IMR-90 (cell line): ENCODE measurements at regions not wholly inside any gene's neighbourhood (a gene's known extent, or its start where the extent isn't known, plus 50 kb on each side); places are given as distances from the start of the nearest gene placed in this dataset.

Experiments used
- ATAC-seq: fragments of 200-7000 bp; cut with Tn5 transposase; 2 replicates; pipeline ENCODE4 v1.9.1; 2020; ENCODE audit warnings: low read depth, mild to moderate bottlenecking, moderate library complexity
- BruUV-seq: library from RNA; stranded (reverse); fragments of 400-500 nt; replicated peaks from 2 replicates; lab custom pipeline; 2021; lab: Mats Ljungman, UMichigan
- CTCF ChIA-PET: fragments of 300-600 bp; formaldehyde crosslinking; extraction: SDS; loops from one replicate; lab custom pipeline; 2021; ENCODE audit warnings: antibody characterized with exemption; lab: Yijun Ruan, JAX
- POLR2A ChIA-PET: fragments of 300-600 bp; sonication (Branson Sonifier 250); formaldehyde crosslinking; loops from one replicate; lab custom pipeline; 2022; ENCODE audit warnings: antibody characterized with exemption; ENCODE audit not compliant: unreplicated experiment; lab: Charles Lee
- DNase-seq: peaks from one replicate; pipeline ENCODE4 v3.0.0; 2013
- H2AFZ ChIP-seq: replicated peaks from 2 replicates; pipeline ENCODE3; 2013; ENCODE audit warnings: low read length, mild to moderate bottlenecking; ENCODE audit not compliant: poor library complexity
- H2AK5ac ChIP-seq: 2 replicates; pipeline ENCODE4 v1.6.1; 2013; ENCODE audit warnings: low read depth, low read length, inconsistent platforms
- H2AK9ac ChIP-seq: replicated peaks from 2 replicates; pipeline ENCODE3; 2013; ENCODE audit warnings: mild to moderate bottlenecking, low read depth, low read length, moderate library complexity; ENCODE audit not compliant: poor library complexity
- H2BK120ac ChIP-seq: 2 replicates; pipeline ENCODE4 v1.6.1; 2013; ENCODE audit warnings: low read depth, low read length, inconsistent platforms
- H2BK15ac ChIP-seq: 3 replicates; pipeline ENCODE4 v1.6.1; 2013; ENCODE audit warnings: low read depth, low read length, inconsistent platforms
- H2BK20ac ChIP-seq: 2 replicates; pipeline ENCODE4 v1.6.1; 2013; ENCODE audit warnings: low read depth, mild to moderate bottlenecking, inconsistent platforms, low read length, moderate library complexity
- H2BK5ac ChIP-seq: 2 replicates; pipeline ENCODE4 v1.6.1; 2013; ENCODE audit warnings: mild to moderate bottlenecking, low read depth, low read length, inconsistent platforms; ENCODE audit not compliant: poor library complexity, severe bottlenecking
- H3K14ac ChIP-seq: replicated peaks from 2 replicates; pipeline ENCODE4 v1.6.1; 2013; ENCODE audit warnings: low read depth, low read length, inconsistent platforms
- H3K18ac ChIP-seq: 2 replicates; pipeline ENCODE4 v1.6.1; 2013; ENCODE audit warnings: low read depth, low read length, control low read depth
- H3K23ac ChIP-seq: 2 replicates; pipeline ENCODE4 v1.6.1; 2013; ENCODE audit warnings: low read depth, low read length, inconsistent platforms
- H3K27ac ChIP-seq: 2 replicates; pipeline ENCODE4 v1.5.1; 2013; ENCODE audit warnings: mild to moderate bottlenecking, control low read depth, low read length; ENCODE audit not compliant: insufficient read depth
- H3K27me3 ChIP-seq: 2 replicates; pipeline ENCODE4 v1.6.1; 2013; ENCODE audit warnings: low read length; ENCODE audit not compliant: control insufficient read depth, insufficient read depth
- H3K36me3 ChIP-seq: 2 replicates; pipeline ENCODE4 v1.6.1; 2013; ENCODE audit warnings: low read length, mixed read lengths; ENCODE audit not compliant: control insufficient read depth, insufficient read depth
- H3K4ac ChIP-seq: 2 replicates; pipeline ENCODE4 v1.6.1; 2013; ENCODE audit warnings: low read depth, low read length, inconsistent platforms
- H3K4me1 ChIP-seq: 2 replicates; pipeline ENCODE4 v1.6.1; 2013; ENCODE audit warnings: low read length, mixed read lengths; ENCODE audit not compliant: control insufficient read depth, insufficient read depth
- H3K4me2 ChIP-seq: 2 replicates; pipeline ENCODE4 v1.6.1; 2013; ENCODE audit warnings: low read depth, mild to moderate bottlenecking, control low read depth, low read length, moderate library complexity
- H3K4me3 ChIP-seq: 2 replicates; pipeline ENCODE4 v1.5.1; 2013; ENCODE audit warnings: low read depth, mild to moderate bottlenecking, control low read depth, low read length, moderate library complexity; ENCODE audit not compliant: insufficient read depth
- H3K56ac ChIP-seq: 2 replicates; pipeline ENCODE4 v1.6.1; 2013; ENCODE audit warnings: low read length, inconsistent platforms; ENCODE audit not compliant: insufficient read depth; ENCODE audit errors: extremely low read depth
- H3K79me1 ChIP-seq, 2 experiments: 2 replicates each; pipeline ENCODE4 v1.6.1; 2013; ENCODE audit warnings: low read length in 2 of 2, inconsistent platforms in 1 of 2, low read depth in 1 of 2
- H3K9ac ChIP-seq: 2 replicates; pipeline ENCODE4 v1.6.1; 2013; ENCODE audit warnings: low read depth, low read length, control low read depth
- H3K9me1 ChIP-seq: 2 replicates; pipeline ENCODE4 v1.6.1; 2013; ENCODE audit warnings: low read length, inconsistent platforms; ENCODE audit not compliant: insufficient read depth
- H3K9me3 ChIP-seq: 2 replicates; pipeline ENCODE4 v1.6.1; 2013; ENCODE audit warnings: low read length; ENCODE audit not compliant: control insufficient read depth, insufficient read depth
- H4K20me1 ChIP-seq: 2 replicates; pipeline ENCODE4 v1.6.1; 2013; ENCODE audit warnings: low read length, inconsistent platforms; ENCODE audit not compliant: insufficient read depth
- H4K5ac ChIP-seq: 2 replicates; pipeline ENCODE4 v1.6.1; 2013; ENCODE audit warnings: mild to moderate bottlenecking, low read depth, low read length, control low read depth
- H4K8ac ChIP-seq, 2 experiments: 2 replicates each; pipeline ENCODE4 v1.6.1; 2013; ENCODE audit warnings: low read depth in 2 of 2, low read length in 2 of 2, control low read depth in 1 of 2, inconsistent platforms in 1 of 2
- H4K91ac ChIP-seq: 2 replicates; pipeline ENCODE4 v1.6.1; 2013; ENCODE audit warnings: low read depth, low read length, inconsistent platforms; ENCODE audit not compliant: insufficient read depth
- BHLHE40 ChIP-seq: fragments of 150-350 bp; IDR thresholded peaks from 2 replicates; pipeline ENCODE4 v1.6.1; 2016; ENCODE audit warnings: mild to moderate bottlenecking, low read depth, low read length
- CEBPB ChIP-seq: IDR thresholded peaks from 2 replicates; pipeline ENCODE4 v1.6.1; 2012; ENCODE audit warnings: low read depth, low read length, improper control_type of control experiment
- ELK1 ChIP-seq: fragments of 150-350 bp; IDR thresholded peaks from 2 replicates; pipeline ENCODE4 v1.6.1; 2016; ENCODE audit warnings: low read depth, mild to moderate bottlenecking, low read length, moderate library complexity, borderline replicate concordance
- MAFK ChIP-seq: IDR thresholded peaks from 2 replicates; pipeline ENCODE4 v1.6.1; 2012; ENCODE audit warnings: low read depth, low read length, improper control_type of control experiment
- RAD21 ChIP-seq: IDR thresholded peaks from 2 replicates; pipeline ENCODE4 v1.6.1; 2012; ENCODE audit warnings: low read length, improper control_type of control experiment
- RCOR1 ChIP-seq: IDR thresholded peaks from 2 replicates; pipeline ENCODE4 v1.6.1; 2012; ENCODE audit warnings: mild to moderate bottlenecking, low read length, improper control_type of control experiment; ENCODE audit not compliant: insufficient replicate concordance
- WGBS, 2 experiments: methylation state at CpG; one replicate each; pipeline versions ENCODE4 v1.1.5 to v1.1.7; 2013; ENCODE audit warnings: missing lambda C conversion rate in 2 of 2; ENCODE audit not compliant: insufficient read length in 1 of 2; ENCODE audit errors: extremely low coverage in 2 of 2; 5-methylcytosine and 5-hydroxymethylcytosine counted together
- dilution Hi-C: fragments of 300-500 bp; cut with HindIII; formaldehyde crosslinking; loops from one replicate; pipeline ENCODE4 v1.14.3; 2018; ENCODE audit warnings: low sequenced_read_pairs; ENCODE audit not compliant: unreplicated experiment
- in situ Hi-C: fragments of 300-500 bp; cut with MboI; formaldehyde crosslinking; loops from 3 replicates; pipeline ENCODE4 v1.14.3; 2019; ENCODE audit warnings: low sequenced_read_pairs, inconsistent platforms, mixed read lengths
- intact Hi-C: fragments of 100-400 bp; cut with micrococcal nuclease; formaldehyde crosslinking; loops from 2 replicates; pipeline ENCODE4 v1.10.0; 2022

DNA sequence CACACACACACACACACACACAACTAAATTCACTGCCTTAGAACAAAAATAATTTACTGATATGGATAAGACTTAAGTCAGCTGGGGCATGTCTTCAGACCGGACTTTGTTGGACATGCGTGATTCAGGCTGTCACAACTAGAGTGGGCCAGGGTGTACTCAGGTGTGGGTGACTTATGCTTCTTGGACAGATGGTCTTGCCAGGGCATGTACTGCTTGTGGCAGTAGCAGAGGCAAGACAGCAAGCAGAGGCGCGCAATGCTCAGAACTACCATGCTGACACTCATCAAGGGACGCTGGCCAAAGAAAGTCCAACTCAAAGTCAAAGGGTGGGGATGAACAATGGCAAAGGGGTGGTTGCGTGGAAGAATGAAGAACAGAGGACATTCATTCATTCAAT is 437.5 kb downstream of the CBLN4 start:
- Histone ChIP-seq H4K91ac (no peak overlapping the region), H2AK9ac (no peak overlapping the region), H2BK120ac (no peak overlapping the region), H3K56ac (no peak overlapping the region), H3K14ac (no peak overlapping the region), H4K5ac (no peak overlapping the region), H3K9ac (no peak overlapping the region), H3K27ac (no peak overlapping the region), H2BK5ac (no peak overlapping the region), H3K4ac (no peak overlapping the region), H3K9me1 (no peaks in the 10 kb centered on the region), H3K4me1 (no peaks in the 10 kb centered on the region), H4K20me1 (no peaks in the 10 kb centered on the region), H2AK5ac (no peak overlapping the region), H4K8ac (no peak overlapping the region), H2BK20ac (no peak overlapping the region), H2BK15ac (no peak overlapping the region), H3K23ac (no peak overlapping the region), H2AFZ (peak overlapping the region; percentile 2), H3K79me1 (no peaks in the 10 kb centered on the region), H3K4me3 (no peak overlapping the region), H3K27me3 (no peaks in the 10 kb centered on the region), H3K18ac (no peak overlapping the region), H3K9me3 (peaks cover 10% of the 10 kb centered on the region), H3K36me3 (no peaks in the 10 kb centered on the region), H3K4me2 (no peak overlapping the region)
- DNase-seq (no peak), ATAC-seq (no peak)
- in situ Hi-C loops, result no loop called here
- no CpG with 5 or more reads among the region's 6 CpGs for WGBS, 2 experiments
- intact Hi-C loops, result no loop called here
- no TSS peak for BruUV-seq
- dilution Hi-C loops, result no loop called here
- CTCF ChIA-PET, result no interaction called here
- TF ChIP-seq ELK1 (no peak), RCOR1 (no peak), RAD21 (no peak), CEBPB (no peak), MAFK (no peak), BHLHE40 (no peak)
- POLR2A ChIA-PET, result no interaction called here
